HCT116 (cell line): ENCODE measurements at regions not wholly inside any gene's neighbourhood (a gene's known extent, or its start where the extent isn't known, plus 50 kb on each side); places are given as distances from the start of the nearest gene placed in this dataset.

Experiments
- ATAC-seq: fragments of 200-7000 bp; cut with Tn5 transposase; 2 replicates; pipeline ENCODE4 v1.9.1; 2020; ENCODE audit warnings: mild to moderate bottlenecking, moderate library complexity
- BruUV-seq: library from RNA; stranded (reverse); fragments of 400-500 nt; replicated peaks from 2 replicates; lab custom pipeline; 2021; lab: Mats Ljungman, UMichigan
- CTCF ChIA-PET: fragments of 300-600 bp; sonication (Branson Sonifier 250); formaldehyde crosslinking; loops from one replicate; lab custom pipeline; 2021; ENCODE audit warnings: antibody characterized with exemption; lab: Charles Lee
- POLR2A ChIA-PET: fragments of 300-600, 350-600 bp; sonication (Branson Sonifier 250); formaldehyde crosslinking; loops from one replicate; lab custom pipeline; 2021; ENCODE audit warnings: antibody characterized with exemption; lab: Charles Lee
- RAD21 ChIA-PET, 2 experiments: fragments of 300-600 bp; sonication (Branson Sonifier 250); formaldehyde crosslinking; loops; one replicate each; lab custom pipeline; 2023; ENCODE audit warnings: low total read pairs in 2 of 2; ENCODE audit not compliant: uncharacterized antibody in 2 of 2, unreplicated experiment in 2 of 2, low non-redundant PET in 1 of 2; lab: Charles Lee
- DNase-seq: peaks from one replicate; pipeline ENCODE4 v3.0.0-alpha.2; 2010; ENCODE audit warnings: low read depth, low spot score
- H2AFZ ChIP-seq: fragments of 200-600 bp; shearing (Covaris generic), sonication (generic); 2 replicates; pipeline ENCODE4 v1.6.1; 2017; ENCODE audit warnings: low read depth, mixed run types, mixed read lengths, antibody characterized with exemption, low read length; ENCODE audit not compliant: poor library complexity, severe bottlenecking
- H3K27ac ChIP-seq: 2 replicates; pipeline ENCODE4 v1.5.1; 2012; ENCODE audit warnings: low read depth, low read length
- H3K27me3 ChIP-seq: fragments of 200-600 bp; sonication (generic); 2 replicates; pipeline ENCODE4 v1.6.1; 2016; ENCODE audit warnings: mixed run types, low read length, mixed read lengths; ENCODE audit not compliant: insufficient read depth
- H3K36me3 ChIP-seq, 2 experiments: fragments of 200-500 bp in 1 of 2; fragments of 200-600 bp in 1 of 2; sonication (Bioruptor generic) in 1 of 2; sonication (generic) in 1 of 2; 2 replicates each; pipeline versions ENCODE4 v1.5.1 to v1.6.1; 2014 to 2016; ENCODE audit warnings: low read length in 2 of 2, inconsistent platforms in 1 of 2, mixed read lengths in 1 of 2, mixed run types in 1 of 2; ENCODE audit not compliant: insufficient read depth in 2 of 2, control insufficient read depth in 1 of 2
- H3K4me1 ChIP-seq, 2 experiments: fragments of 200-600 bp in 1 of 2; sonication (generic) in 1 of 2; 2 replicates each; pipeline versions ENCODE4 v1.5.1 to v1.6.1; 2012 to 2017; ENCODE audit warnings: low read length in 2 of 2, inconsistent platforms in 1 of 2, mild to moderate bottlenecking in 1 of 2, mixed read lengths in 1 of 2, mixed run types in 1 of 2, moderate library complexity in 1 of 2; ENCODE audit not compliant: insufficient read depth in 2 of 2, control insufficient read depth in 1 of 2
- H3K4me2 ChIP-seq: fragments of 200-600 bp; sonication (generic); 2 replicates; pipeline ENCODE4 v1.6.1; 2017; ENCODE audit warnings: mixed run types, low read length, mixed read lengths
- H3K4me3 ChIP-seq, 2 experiments: fragments of 200-600 bp in 1 of 2; sonication (generic) in 1 of 2; replicated peaks in 1 of 2; 2 replicates each; pipeline ENCODE4 v1.5.1; 2011 to 2016; ENCODE audit warnings: low read length in 2 of 2, control low read depth in 1 of 2, low read depth in 1 of 2, mild to moderate bottlenecking in 1 of 2, mixed read lengths in 1 of 2, mixed run types in 1 of 2
- H3K79me2 ChIP-seq: fragments of 200-600 bp; sonication (generic); 2 replicates; pipeline ENCODE4 v1.6.1; 2017; ENCODE audit warnings: mild to moderate bottlenecking, mixed run types, low read length, moderate library complexity, mixed read lengths; ENCODE audit not compliant: insufficient read depth
- H3K9ac ChIP-seq: fragments of 200-600 bp; sonication (generic); 2 replicates; pipeline ENCODE4 v1.6.1; 2016; ENCODE audit warnings: low read length, mixed read lengths
- H3K9me2 ChIP-seq: fragments of 200-600 bp; sonication (generic), shearing (Covaris generic); 2 replicates; pipeline ENCODE4 v1.6.1; 2017; ENCODE audit warnings: mixed run types, mild to moderate bottlenecking, moderate library complexity; ENCODE audit not compliant: insufficient read depth
- H3K9me3 ChIP-seq, 2 experiments: fragments of 200-500 bp in 1 of 2; fragments of 200-600 bp in 1 of 2; sonication (Bioruptor generic) in 1 of 2; sonication (generic) in 1 of 2; 2 replicates each; pipeline ENCODE4 v1.6.1; 2014 to 2017; ENCODE audit warnings: low read length in 2 of 2, mixed read lengths in 2 of 2, inconsistent platforms in 1 of 2, low read depth in 1 of 2, mild to moderate bottlenecking in 1 of 2, mixed run types in 1 of 2, moderate library complexity in 1 of 2; ENCODE audit not compliant: control insufficient read depth in 1 of 2, insufficient read depth in 1 of 2
- H4K20me1 ChIP-seq: fragments of 200-600 bp; sonication (generic), shearing (Covaris generic); 2 replicates; pipeline ENCODE4 v1.6.1; 2017; ENCODE audit warnings: mixed run types, mild to moderate bottlenecking, moderate library complexity; ENCODE audit not compliant: insufficient read depth
- CEBPB ChIP-seq: IDR thresholded peaks from 2 replicates; pipeline ENCODE4 v1.6.1; 2012; ENCODE audit warnings: low read depth
- EGR1 ChIP-seq: IDR thresholded peaks from 2 replicates; pipeline ENCODE4 v1.6.1; 2012; ENCODE audit warnings: low read depth
- ELF1 ChIP-seq: IDR thresholded peaks from 2 replicates; pipeline ENCODE4 v1.6.1; 2012; ENCODE audit warnings: low read depth, borderline replicate concordance
- EZH2 ChIP-seq: fragments of 200-600 bp; sonication (generic); IDR thresholded peaks from 2 replicates; pipeline ENCODE4 v1.6.1; 2017; ENCODE audit warnings: antibody characterized with exemption, mixed run types
- EZH2phosphoT487 ChIP-seq: fragments of 200-600 bp; IDR thresholded peaks from 2 replicates; pipeline ENCODE4 v1.6.1; 2018; ENCODE audit warnings: antibody characterized with exemption, borderline replicate concordance
- JUND ChIP-seq: IDR thresholded peaks from 2 replicates; pipeline ENCODE4 v1.6.1; 2012
- RAD21 ChIP-seq: IDR thresholded peaks from 2 replicates; pipeline ENCODE4 v1.6.1; 2012; ENCODE audit warnings: low read depth, mild to moderate bottlenecking
- SIN3A ChIP-seq: IDR thresholded peaks from 2 replicates; pipeline ENCODE4 v1.6.1; 2012; ENCODE audit warnings: low read depth
- SP1 ChIP-seq: IDR thresholded peaks from 2 replicates; pipeline ENCODE4 v1.6.1; 2012; ENCODE audit warnings: low read depth
- SRF ChIP-seq: IDR thresholded peaks from 2 replicates; pipeline ENCODE4 v1.6.1; 2012; ENCODE audit warnings: low read depth
- YY1 ChIP-seq: IDR thresholded peaks from 2 replicates; pipeline ENCODE4 v1.6.1; 2011; ENCODE audit warnings: low read length, low read depth, moderate library complexity, mild to moderate bottlenecking; ENCODE audit not compliant: insufficient replicate concordance; ENCODE audit errors: extremely low read depth
- intact Hi-C: fragments of 100-400 bp; cut with micrococcal nuclease; formaldehyde crosslinking; loops from 2 replicates; pipeline ENCODE4 v1.10.0; 2022
- TF ChIP-seq, protein P1 (sequence below), 3 experiments: fragments of 200-600 bp in 1 of 3; sonication (generic) in 1 of 3; IDR thresholded peaks in 2 of 3; conservative IDR thresholded peaks in 1 of 3; 2 replicates each; pipeline ENCODE4 v1.5.1; 2012 to 2017; ENCODE audit warnings: low read depth in 2 of 3, low read length in 2 of 3, antibody characterized with exemption in 1 of 3, borderline replicate concordance in 1 of 3, control low read depth in 1 of 3, mild to moderate bottlenecking in 1 of 3, mixed read lengths in 1 of 3, mixed run types in 1 of 3, moderate library complexity in 1 of 3; ENCODE audit not compliant: insufficient read depth in 1 of 3
- TF ChIP-seq, protein P2 (sequence below): IDR thresholded peaks from 2 replicates; pipeline ENCODE4 v1.6.1; 2012

DNA sequence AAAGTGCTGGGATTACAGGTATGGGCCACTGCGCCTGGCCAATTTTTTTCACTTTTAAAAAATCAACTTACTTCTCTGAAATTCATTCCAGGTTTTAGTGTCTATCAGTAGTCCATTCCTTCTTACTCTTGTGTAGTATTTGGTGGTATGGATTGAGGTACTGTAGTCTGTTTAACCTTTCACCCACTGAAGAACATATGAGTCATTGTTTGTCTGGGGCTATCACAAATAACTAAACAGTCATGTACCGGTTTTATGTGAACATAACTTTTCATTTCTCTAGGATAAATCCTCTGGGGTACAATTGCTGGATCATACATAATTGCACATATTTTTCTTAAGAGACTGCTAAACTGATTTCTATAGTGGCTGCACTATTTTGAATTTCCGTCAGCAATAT is 1188.0 kb upstream of the CDH9 start (continued):
- TF ChIP-seq, protein P1, sequence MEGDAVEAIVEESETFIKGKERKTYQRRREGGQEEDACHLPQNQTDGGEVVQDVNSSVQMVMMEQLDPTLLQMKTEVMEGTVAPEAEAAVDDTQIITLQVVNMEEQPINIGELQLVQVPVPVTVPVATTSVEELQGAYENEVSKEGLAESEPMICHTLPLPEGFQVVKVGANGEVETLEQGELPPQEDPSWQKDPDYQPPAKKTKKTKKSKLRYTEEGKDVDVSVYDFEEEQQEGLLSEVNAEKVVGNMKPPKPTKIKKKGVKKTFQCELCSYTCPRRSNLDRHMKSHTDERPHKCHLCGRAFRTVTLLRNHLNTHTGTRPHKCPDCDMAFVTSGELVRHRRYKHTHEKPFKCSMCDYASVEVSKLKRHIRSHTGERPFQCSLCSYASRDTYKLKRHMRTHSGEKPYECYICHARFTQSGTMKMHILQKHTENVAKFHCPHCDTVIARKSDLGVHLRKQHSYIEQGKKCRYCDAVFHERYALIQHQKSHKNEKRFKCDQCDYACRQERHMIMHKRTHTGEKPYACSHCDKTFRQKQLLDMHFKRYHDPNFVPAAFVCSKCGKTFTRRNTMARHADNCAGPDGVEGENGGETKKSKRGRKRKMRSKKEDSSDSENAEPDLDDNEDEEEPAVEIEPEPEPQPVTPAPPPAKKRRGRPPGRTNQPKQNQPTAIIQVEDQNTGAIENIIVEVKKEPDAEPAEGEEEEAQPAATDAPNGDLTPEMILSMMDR (IDR thresholded peaks at IDR 0.05 in 2 of 3, conservative IDR thresholded peaks at IDR 0.05 in 1 of 3; ENCODE audit: borderline replicate concordance in 1 of 3, insufficient read depth in 1 of 3, low read depth in 2 of 3, low read length in 2 of 3), result no peak
- TF ChIP-seq EZH2phosphoT487 (no peak), SRF (no peak), EGR1 (no peak), CEBPB (no peak), SIN3A (no peak)

DNA sequence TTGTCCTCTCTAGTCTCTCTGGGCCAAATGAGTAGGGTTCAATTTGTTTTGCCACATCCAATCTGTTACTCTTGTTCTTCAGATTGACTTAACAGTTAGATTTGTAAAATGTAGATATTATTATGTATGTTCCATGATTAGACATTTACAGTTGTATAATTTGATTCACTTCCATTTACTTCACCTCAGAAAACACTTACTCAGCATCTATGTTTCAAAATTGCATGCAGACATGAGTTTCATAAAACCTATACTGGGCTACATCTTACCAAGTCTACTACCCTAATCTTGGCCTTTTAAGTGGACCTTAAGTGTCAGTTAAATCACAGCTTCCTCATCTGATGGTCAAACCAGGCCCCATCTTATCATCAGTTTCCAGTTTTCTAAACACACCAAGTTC is 1181.2 kb upstream of the CDH9 start:
- RAD21 ChIA-PET, result no interaction called here
- H3K4me2 ChIP-seq, result no peak overlapping the region
- intact Hi-C loops, result no loop called here
- no peak for TF ChIP-seq YY1
- TF ChIP-seq, protein P2, sequence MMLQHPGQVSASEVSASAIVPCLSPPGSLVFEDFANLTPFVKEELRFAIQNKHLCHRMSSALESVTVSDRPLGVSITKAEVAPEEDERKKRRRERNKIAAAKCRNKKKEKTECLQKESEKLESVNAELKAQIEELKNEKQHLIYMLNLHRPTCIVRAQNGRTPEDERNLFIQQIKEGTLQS, result no peak
- no peak for TF ChIP-seq CEBPB
- TF ChIP-seq ELF1, result no peak
- no peak for TF ChIP-seq SP1
- TF ChIP-seq EGR1, result no peak
- no peak for TF ChIP-seq JUND
- TF ChIP-seq EZH2, result no peak
- TF ChIP-seq RAD21, result no peak
- no peaks in the 10 kb centered on the region for H3K36me3 ChIP-seq
- H4K20me1 ChIP-seq, result no peaks in the 10 kb centered on the region
- no TSS peak for BruUV-seq
- no peak overlapping the region for H2AFZ ChIP-seq
- H3K4me1 ChIP-seq, result no peaks in the 10 kb centered on the region
- POLR2A ChIA-PET, result no interaction called here
- H3K9me2 ChIP-seq, result no peaks in the 10 kb centered on the region
- no peaks in the 10 kb centered on the region for H3K79me2 ChIP-seq
- H3K9ac ChIP-seq, result no peak overlapping the region
- H3K27me3 ChIP-seq, result no peaks in the 10 kb centered on the region
- no peak overlapping the region for H3K4me3 ChIP-seq
- peaks cover 3 to 9% of the 10 kb centered on the region in 2 experiments; a peak in 3 of 4 replicates for H3K9me3 ChIP-seq
- CTCF ChIA-PET, result no interaction called here
- no peak for DNase-seq
- no peak overlapping the region for H3K27ac ChIP-seq
- ATAC-seq, result no peak
